BE2C (cell line): ENCODE measurements at regions not wholly inside any gene's neighbourhood (a gene's known extent, or its start where the extent isn't known, plus 50 kb on each side); places are given as distances from the start of the nearest gene placed in this dataset.

Experiments used
- DNase-seq: peaks from one replicate; pipeline ENCODE4 v3.0.0-alpha.2; 2020
- H3K27me3 ChIP-seq: fragments of 250-450 bp; sonication (Bioruptor Pico); 2 replicates; pipeline ENCODE4 v1.5.1; 2020; ENCODE audit warnings: mild to moderate bottlenecking
- H3K36me3 ChIP-seq: fragments of 250-450 bp; sonication (Bioruptor Pico); 2 replicates; pipeline ENCODE4 v1.5.1; 2020; ENCODE audit warnings: mild to moderate bottlenecking
- H3K4me1 ChIP-seq: fragments of 250-450 bp; sonication (Bioruptor Pico); 2 replicates; pipeline ENCODE4 v1.5.1; 2020
- H3K4me3 ChIP-seq: 2 replicates; pipeline ENCODE4 v1.5.1; 2011; ENCODE audit warnings: low read depth, low read length
- H3K9me3 ChIP-seq: fragments of 250-450 bp; sonication (Bioruptor Pico); 2 replicates; pipeline ENCODE4 v1.5.1; 2020
- TF ChIP-seq, protein P1 (sequence below): IDR thresholded peaks from 2 replicates; pipeline ENCODE4 v1.5.1; 2012; ENCODE audit warnings: mild to moderate bottlenecking, low read depth, low read length

DNA sequence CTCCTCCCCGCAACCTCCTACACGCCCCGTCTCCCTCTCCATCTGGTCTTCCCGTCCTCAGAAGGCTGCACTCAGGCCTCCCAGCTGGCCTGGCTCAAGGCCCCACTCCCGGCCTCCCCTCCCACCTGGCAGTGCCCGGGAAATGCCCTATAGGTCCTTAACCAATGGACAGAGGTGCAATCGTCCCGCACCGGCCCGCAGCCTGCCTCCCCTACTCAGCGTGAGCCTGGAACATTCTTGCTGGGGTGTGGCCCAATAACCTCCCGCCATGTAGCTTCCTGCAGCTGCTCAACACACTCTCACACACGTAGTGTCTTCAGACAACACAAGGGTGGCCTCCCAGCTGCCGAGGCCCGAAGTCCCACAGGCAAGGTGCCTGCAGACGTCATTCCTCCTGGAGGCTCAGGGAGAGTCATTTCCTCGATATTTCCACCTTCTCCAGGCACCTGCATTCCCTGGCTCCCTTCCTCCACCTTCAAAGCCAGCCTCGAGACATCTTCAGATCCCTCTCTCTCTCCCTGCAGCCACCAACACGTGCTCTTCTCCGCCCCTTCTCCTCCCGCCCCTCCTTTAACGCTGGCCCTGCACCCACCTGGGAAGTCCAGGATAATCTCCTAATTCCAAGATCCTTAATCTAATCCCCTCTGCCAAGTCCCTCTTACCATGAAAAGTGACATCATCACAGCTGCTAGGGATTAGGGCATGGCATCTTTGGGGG, 56.2 kb downstream of the ADRA2C start:
- H3K36me3 ChIP-seq: no peaks in the 10 kb centered on the region
- no peaks in the 10 kb centered on the region for H3K9me3 ChIP-seq
- TF ChIP-seq, protein P1, sequence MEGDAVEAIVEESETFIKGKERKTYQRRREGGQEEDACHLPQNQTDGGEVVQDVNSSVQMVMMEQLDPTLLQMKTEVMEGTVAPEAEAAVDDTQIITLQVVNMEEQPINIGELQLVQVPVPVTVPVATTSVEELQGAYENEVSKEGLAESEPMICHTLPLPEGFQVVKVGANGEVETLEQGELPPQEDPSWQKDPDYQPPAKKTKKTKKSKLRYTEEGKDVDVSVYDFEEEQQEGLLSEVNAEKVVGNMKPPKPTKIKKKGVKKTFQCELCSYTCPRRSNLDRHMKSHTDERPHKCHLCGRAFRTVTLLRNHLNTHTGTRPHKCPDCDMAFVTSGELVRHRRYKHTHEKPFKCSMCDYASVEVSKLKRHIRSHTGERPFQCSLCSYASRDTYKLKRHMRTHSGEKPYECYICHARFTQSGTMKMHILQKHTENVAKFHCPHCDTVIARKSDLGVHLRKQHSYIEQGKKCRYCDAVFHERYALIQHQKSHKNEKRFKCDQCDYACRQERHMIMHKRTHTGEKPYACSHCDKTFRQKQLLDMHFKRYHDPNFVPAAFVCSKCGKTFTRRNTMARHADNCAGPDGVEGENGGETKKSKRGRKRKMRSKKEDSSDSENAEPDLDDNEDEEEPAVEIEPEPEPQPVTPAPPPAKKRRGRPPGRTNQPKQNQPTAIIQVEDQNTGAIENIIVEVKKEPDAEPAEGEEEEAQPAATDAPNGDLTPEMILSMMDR: no peak
- DNase-seq: no peak
- H3K4me1 ChIP-seq: peaks cover 3% of the 10 kb centered on the region
- no peak overlapping the region for H3K4me3 ChIP-seq
- no peaks in the 10 kb centered on the region for H3K27me3 ChIP-seq

GRCh38 chr4:3823496-3824341, 57.5 kb downstream of the ADRA2C start:
- no peak for DNase-seq
- Histone ChIP-seq H3K9me3 (no peaks in the 10 kb centered on the region), H3K27me3 (no peaks in the 10 kb centered on the region), H3K4me3 (no peak overlapping the region), H3K36me3 (no peaks in the 10 kb centered on the region), H3K4me1 (peaks cover 10% of the 10 kb centered on the region)
- TF ChIP-seq, protein P1: no peak

DNA sequence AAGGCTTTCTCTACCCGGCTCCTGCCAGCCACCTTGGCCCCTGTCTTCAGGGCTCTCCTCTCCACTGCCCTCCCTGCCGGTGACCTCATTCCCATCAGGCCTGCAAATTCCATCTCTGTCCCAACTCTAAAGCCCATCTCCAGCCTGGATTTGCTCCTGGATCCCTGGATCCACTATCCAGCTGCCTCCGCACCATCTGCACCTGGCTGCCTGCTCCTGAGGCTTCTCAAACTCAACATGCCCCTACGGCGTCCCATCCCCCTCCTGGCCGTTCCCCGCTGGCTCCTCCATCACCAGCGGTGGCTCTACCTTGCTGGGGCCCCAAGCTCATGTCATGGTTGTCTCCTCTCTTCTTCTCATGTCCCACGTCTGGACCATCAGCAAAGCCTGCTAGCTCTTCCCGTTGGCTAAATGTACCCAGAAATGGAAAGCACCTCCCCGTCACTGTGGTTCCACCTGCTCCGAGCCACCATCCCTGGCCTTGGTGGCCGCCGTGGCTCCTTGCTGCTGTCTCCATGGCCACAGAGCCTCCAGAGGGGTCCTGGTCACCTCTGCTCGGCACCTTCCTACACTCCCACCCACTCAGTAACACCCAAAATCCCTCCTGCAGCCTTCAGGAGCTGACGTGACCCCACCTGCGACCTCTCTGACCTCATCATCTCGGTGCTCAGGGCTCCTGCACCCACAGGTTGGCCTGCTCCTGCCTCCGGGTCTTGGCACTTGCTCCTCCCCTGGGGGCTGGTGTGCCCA, 58.5 kb downstream of the ADRA2C start:
- Histone ChIP-seq H3K9me3 (no peaks in the 10 kb centered on the region), H3K4me1 (peaks cover 10% of the 10 kb centered on the region), H3K27me3 (no peaks in the 10 kb centered on the region), H3K4me3 (no peak overlapping the region), H3K36me3 (no peaks in the 10 kb centered on the region)
- TF ChIP-seq, protein P1: no peak
- DNase-seq: no peak

GRCh38 chr4:3825530-3825929, 59.3 kb downstream of the ADRA2C start:
- H3K4me3 ChIP-seq: no peak overlapping the region
- no peaks in the 10 kb centered on the region for H3K36me3 ChIP-seq
- no peaks in the 10 kb centered on the region for H3K9me3 ChIP-seq
- H3K27me3 ChIP-seq: no peaks in the 10 kb centered on the region
- DNase-seq: no peak
- H3K4me1 ChIP-seq: peaks cover 15% of the 10 kb centered on the region
- TF ChIP-seq, protein P1: no peak

DNA sequence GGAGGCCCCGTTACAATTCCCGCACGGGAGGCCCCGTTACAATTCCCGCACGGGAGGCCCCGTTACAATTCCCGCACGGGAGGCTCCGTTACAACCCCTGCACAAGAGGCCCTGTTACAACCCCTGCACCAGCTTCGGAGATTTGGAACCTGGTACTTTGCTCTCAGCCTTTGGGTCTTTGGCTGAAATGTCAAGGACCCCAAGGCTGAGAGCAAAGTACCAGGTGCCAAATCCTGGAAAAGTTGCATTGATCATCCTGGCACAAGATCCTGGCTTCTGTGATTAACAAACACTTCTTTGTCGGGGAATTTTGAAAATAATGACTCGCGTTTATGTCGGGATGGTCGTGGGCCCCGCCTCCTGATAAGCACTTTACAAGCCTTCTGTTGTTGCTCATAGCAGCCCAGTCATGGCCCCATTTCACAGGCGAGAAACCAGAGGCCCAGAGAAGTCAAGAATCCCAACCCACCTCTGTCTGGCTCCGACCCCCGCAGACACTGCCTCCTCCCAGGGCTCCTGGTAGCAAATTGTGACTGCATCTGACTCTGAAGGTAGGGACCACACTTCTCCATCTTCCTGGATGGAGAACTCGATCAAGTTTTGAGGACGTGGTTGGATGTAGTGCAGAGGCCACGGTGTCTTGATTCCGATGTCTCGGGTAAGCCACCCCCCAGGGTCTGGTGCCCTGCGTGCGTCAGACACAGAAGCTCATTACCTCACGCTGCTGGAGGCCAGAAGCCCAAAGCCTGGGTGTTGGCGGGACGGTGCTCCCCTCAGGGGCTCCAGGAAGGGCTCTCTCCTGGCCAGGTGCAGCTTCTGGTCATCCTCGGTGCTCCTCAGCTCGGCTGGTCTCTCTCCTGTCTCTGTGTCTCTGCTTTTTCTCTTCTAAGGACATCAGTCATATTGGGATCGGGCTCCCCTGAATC, 60.3 kb downstream of the ADRA2C start:
- peaks cover 15% of the 10 kb centered on the region for H3K4me1 ChIP-seq
- H3K36me3 ChIP-seq: no peaks in the 10 kb centered on the region
- no peaks in the 10 kb centered on the region for H3K9me3 ChIP-seq
- no peaks in the 10 kb centered on the region for H3K27me3 ChIP-seq
- no peak for DNase-seq
- no peak overlapping the region for H3K4me3 ChIP-seq
- TF ChIP-seq, protein P1: no peak
